GM18951 (cell line): ENCODE measurements at regions not wholly inside any gene's neighbourhood (a gene's known extent, or its start where the extent isn't known, plus 50 kb on each side); places are given as distances from the start of the nearest gene placed in this dataset.

Source experiments
- POLR2A ChIP-seq: IDR thresholded peaks from 4 replicates; pipeline ENCODE4 v1.6.1; 2011; ENCODE audit warnings: mild to moderate bottlenecking; ENCODE audit not compliant: insufficient read length, insufficient read depth; ENCODE audit errors: extremely low read depth
- in situ Hi-C: fragments of 300-500 bp; cut with MboI; formaldehyde crosslinking; loops from one replicate; pipeline ENCODE4 v1.12.0; 2022; ENCODE audit warnings: low sequenced_read_pairs, mixed read lengths, inconsistent platforms; ENCODE audit not compliant: unreplicated experiment

GRCh38 chr16:51967646-51968045 lies 579.3 kb downstream of the TOX3 start:
- in situ Hi-C loops = no loop called here

GRCh38 chr16:51960931-51961330 lies 586.0 kb downstream of the TOX3 start:
- TF ChIP-seq POLR2A = no peak
- in situ Hi-C loops = no loop called here

More at GRCh38 chr16:51967646-51968045, 579.3 kb downstream of the TOX3 start:
- no peak for TF ChIP-seq POLR2A

- in situ Hi-C loops = no loop called here
- TF ChIP-seq POLR2A = no peak
These were observed 593.5 kb downstream of the TOX3 start for GRCh38 chr16:51953286-51953985.

GRCh38 chr16:51952500-51952899 lies 594.4 kb downstream of the TOX3 start:
- in situ Hi-C loops = no loop called here
- no peak for TF ChIP-seq POLR2A

DNA sequence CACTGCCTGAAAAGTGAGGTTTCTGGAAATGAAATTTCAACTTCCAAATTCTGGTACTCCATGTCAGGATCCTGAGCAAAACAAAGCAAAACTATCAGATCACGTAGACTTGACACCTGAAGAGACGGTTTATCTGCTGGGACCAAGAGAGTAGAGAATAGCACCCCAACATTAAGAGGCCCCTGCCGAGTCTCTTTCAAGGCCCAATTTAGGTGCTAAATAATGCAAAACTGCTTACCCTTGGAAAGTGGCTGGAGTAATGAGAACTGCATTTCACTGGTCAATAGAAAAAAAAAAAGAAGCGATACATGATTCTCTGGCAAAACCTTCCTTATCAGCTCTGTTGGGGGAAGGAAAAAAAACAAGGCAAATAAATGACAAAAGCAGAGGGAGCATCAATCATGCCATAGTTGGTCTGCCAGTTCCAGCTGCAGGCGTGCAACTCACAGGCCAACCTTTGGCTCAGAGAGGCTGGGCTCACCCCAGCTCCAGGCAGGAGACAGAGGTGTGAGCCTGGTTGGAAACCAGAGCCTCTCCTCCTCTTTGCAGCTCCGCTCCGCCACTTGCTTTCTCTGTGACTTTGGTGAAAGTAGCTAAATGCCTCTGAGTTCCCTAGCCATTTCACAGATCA lies 595.2 kb downstream of the TOX3 start:
- TF ChIP-seq POLR2A = no peak

GRCh38 chr16:51950118-51950780 lies 596.7 kb downstream of the TOX3 start:
- no peak for TF ChIP-seq POLR2A
- in situ Hi-C loops = no loop called here

More for the DNA sequence above, 595.2 kb downstream of the TOX3 start:
- in situ Hi-C loops = no loop called here

DNA sequence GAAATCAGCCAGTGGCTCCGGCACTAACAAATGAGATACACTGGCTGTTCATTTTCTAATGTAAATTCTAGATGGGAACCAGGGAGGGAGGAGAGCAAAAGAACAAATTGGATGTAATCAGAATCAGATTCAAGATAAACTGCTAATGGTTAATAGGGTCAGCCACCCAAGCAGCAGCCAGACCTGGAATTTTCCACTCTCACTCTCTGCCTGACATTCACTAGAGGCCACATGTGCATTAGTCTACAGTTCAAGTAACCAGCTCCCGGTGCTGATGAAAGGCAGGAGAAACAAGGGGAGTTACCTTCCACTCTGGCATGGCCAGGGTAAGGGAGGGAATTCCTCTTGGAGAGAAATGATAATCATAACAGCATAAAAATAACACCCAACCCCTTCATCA lies 597.7 kb downstream of the TOX3 start:
- no peak for TF ChIP-seq POLR2A
- in situ Hi-C loops = no loop called here

DNA sequence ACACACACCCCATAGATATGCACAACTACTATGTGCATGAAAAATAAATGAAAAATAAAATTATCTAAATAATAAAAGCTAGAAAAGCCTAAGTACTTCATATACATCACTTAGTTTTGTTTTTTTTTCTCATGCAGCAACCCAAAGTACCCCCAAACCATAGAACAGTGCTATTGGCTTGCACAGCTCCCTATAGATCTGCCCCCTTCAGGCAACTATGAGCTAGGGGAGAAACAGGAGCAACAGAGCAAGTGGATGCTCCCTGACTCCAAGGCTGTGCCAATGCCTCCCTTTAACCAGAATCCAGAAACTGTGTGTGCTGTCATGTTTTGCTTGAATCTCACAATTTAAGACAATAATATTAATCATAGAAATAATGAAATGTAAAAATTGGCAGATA lies 605.5 kb downstream of the TOX3 start:
- no peak for TF ChIP-seq POLR2A
- in situ Hi-C loops = no loop called here

GRCh38 chr16:51940183-51940582 lies 606.8 kb downstream of the TOX3 start:
- in situ Hi-C loops = no loop called here
- TF ChIP-seq POLR2A = no peak

DNA sequence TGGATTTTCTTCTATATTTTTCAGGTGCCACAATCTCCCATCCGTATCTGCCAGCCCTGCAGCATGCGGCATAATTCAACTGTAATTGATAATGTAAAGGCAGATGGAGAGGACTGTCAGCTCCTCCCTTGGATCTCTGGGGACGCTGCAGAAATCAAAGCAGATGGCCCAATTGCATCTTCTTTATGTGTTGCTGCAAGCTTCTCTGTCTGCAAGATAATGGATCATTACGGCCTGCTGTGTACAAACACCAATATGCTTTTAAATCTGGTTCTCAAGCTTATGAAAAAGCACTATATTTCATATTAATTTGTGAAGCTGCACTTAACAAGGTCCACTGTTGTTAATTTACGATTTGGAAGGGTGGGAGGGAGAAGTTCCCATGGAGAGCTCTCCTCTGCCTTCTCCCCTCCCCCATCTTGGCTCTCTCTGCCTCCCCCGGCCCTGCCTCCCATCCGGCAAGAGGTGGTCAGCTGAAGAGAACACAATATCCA lies 607.5 kb downstream of the TOX3 start:
- in situ Hi-C loops = no loop called here
- no peak for TF ChIP-seq POLR2A

- in situ Hi-C loops = no loop called here
- no peak for TF ChIP-seq POLR2A
These were observed 608.1 kb downstream of the TOX3 start for GRCh38 chr16:51938861-51939260.

GRCh38 chr16:51937771-51938170 lies 609.2 kb downstream of the TOX3 start:
- in situ Hi-C loops = no loop called here

DNA sequence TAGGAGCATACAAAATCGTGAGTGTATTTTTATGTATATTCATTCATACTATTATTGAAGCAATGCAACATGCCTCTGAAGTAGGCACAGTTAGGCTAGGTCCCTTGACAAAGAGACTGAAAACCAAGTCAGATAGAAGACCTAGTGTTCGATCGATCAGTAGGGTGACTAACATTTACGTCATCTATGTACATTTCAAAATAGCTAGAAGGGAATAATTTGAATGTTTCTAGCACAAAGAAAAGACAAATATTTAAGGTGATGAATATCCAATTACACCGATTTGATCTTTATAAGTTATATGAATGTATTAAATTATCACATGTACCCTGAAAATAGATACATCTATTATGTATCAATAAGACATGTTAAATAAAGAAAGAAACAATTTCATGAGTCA lies 610.1 kb downstream of the TOX3 start:
- in situ Hi-C loops = no loop called here
- TF ChIP-seq POLR2A = no peak

More at GRCh38 chr16:51937771-51938170, 609.2 kb downstream of the TOX3 start:
- no peak for TF ChIP-seq POLR2A
